RWPE2 (cell line): ENCODE measurements at regions not wholly inside any gene's neighbourhood (a gene's known extent, or its start where the extent isn't known, plus 50 kb on each side); places are given as distances from the start of the nearest gene placed in this dataset.

Experiments used
- ATAC-seq: fragments of 200-7000 bp; cut with Tn5 transposase; 3 replicates; pipeline ENCODE4 v1.9.1; 2021; ENCODE audit warnings: low read depth
- DNase-seq: peaks from one replicate; pipeline ENCODE4 v3.0.0-alpha.2; 2020; ENCODE audit warnings: low spot score
- H3K27ac ChIP-seq: fragments of 450-650 bp; 2 replicates; pipeline ENCODE4 v1.5.1; 2017; ENCODE audit warnings: mild to moderate bottlenecking; ENCODE audit not compliant: poor library complexity, severe bottlenecking
- H3K27me3 ChIP-seq: fragments of 250-450 bp; sonication (Bioruptor Pico); 2 replicates; pipeline ENCODE4 v1.5.1; 2021; ENCODE audit warnings: mild to moderate bottlenecking, moderate library complexity; ENCODE audit not compliant: insufficient read depth, poor library complexity, severe bottlenecking
- H3K36me3 ChIP-seq: fragments of 250-450 bp; sonication (Bioruptor Pico); 2 replicates; pipeline ENCODE4 v1.5.1; 2020; ENCODE audit warnings: low read depth, mild to moderate bottlenecking, moderate library complexity
- H3K4me1 ChIP-seq: fragments of 250-450 bp; sonication (Bioruptor Pico); 2 replicates; pipeline ENCODE4 v1.5.1; 2021; ENCODE audit warnings: mild to moderate bottlenecking, moderate library complexity; ENCODE audit not compliant: insufficient read depth, poor library complexity, severe bottlenecking
- H3K4me3 ChIP-seq: fragments of 250-450 bp; sonication (Bioruptor Pico); 2 replicates; pipeline ENCODE4 v1.5.1; 2021; ENCODE audit warnings: mild to moderate bottlenecking, moderate library complexity; ENCODE audit not compliant: severe bottlenecking
- H3K9me3 ChIP-seq: fragments of 250-450 bp; sonication (Bioruptor Pico); 2 replicates; pipeline ENCODE4 v1.5.1; 2021; ENCODE audit warnings: mild to moderate bottlenecking, moderate library complexity; ENCODE audit not compliant: severe bottlenecking
- CTCF ChIP-seq: fragments of 450-650 bp; IDR thresholded peaks from one replicate; pipeline ENCODE4 v1.5.1; 2017; ENCODE audit warnings: mild to moderate bottlenecking, moderate library complexity; ENCODE audit not compliant: poor library complexity, severe bottlenecking

- Histone ChIP-seq H3K9me3 (no peaks in the 10 kb centered on the region), H3K27ac (no peak overlapping the region), H3K4me3 (no peak overlapping the region), H3K36me3 (no peaks in the 10 kb centered on the region), H3K27me3 (no peaks in the 10 kb centered on the region), H3K4me1 (no peaks in the 10 kb centered on the region)
- TF ChIP-seq CTCF: no peak
- no peak for DNase-seq
- no peak for ATAC-seq
Observed at GRCh38 chr12:107308310-107308709, 215.0 kb upstream of the CRY1 start.

- Histone ChIP-seq H3K36me3 (no peaks in the 10 kb centered on the region), H3K27ac (no peak overlapping the region), H3K4me1 (no peaks in the 10 kb centered on the region), H3K27me3 (no peaks in the 10 kb centered on the region), H3K4me3 (no peak overlapping the region), H3K9me3 (no peaks in the 10 kb centered on the region)
- ATAC-seq: no peak
- no peak for DNase-seq
- TF ChIP-seq CTCF: no peak
Observed at GRCh38 chr12:107309020-107309419, 215.7 kb upstream of the CRY1 start.

- Histone ChIP-seq H3K4me1 (no peaks in the 10 kb centered on the region), H3K27ac (no peak overlapping the region), H3K9me3 (no peaks in the 10 kb centered on the region), H3K36me3 (no peaks in the 10 kb centered on the region), H3K4me3 (no peak overlapping the region), H3K27me3 (no peaks in the 10 kb centered on the region)
- TF ChIP-seq CTCF: no peak
- ATAC-seq: no peak
- DNase-seq: no peak
Observed at GRCh38 chr12:107310621-107311020, 217.3 kb upstream of the CRY1 start.

GRCh38 chr12:107311682-107312081 lies 218.3 kb upstream of the CRY1 start:
- no peak for TF ChIP-seq CTCF
- no peaks in the 10 kb centered on the region for H3K36me3 ChIP-seq
- DNase-seq: no peak
- no peaks in the 10 kb centered on the region for H3K4me1 ChIP-seq
- H3K9me3 ChIP-seq: no peaks in the 10 kb centered on the region
- no peaks in the 10 kb centered on the region for H3K27me3 ChIP-seq
- no peak overlapping the region for H3K27ac ChIP-seq
- no peak overlapping the region for H3K4me3 ChIP-seq
- ATAC-seq: no peak

GRCh38 chr12:107317751-107318555 lies 224.6 kb upstream of the CRY1 start:
- Histone ChIP-seq H3K4me3 (peak overlapping the region; percentile 56), H3K27me3 (no peaks in the 10 kb centered on the region), H3K36me3 (no peaks in the 10 kb centered on the region), H3K9me3 (no peaks in the 10 kb centered on the region), H3K4me1 (no peaks in the 10 kb centered on the region), H3K27ac (peak overlapping the region; percentile 60)
- peak; percentile 96 for DNase-seq
- TF ChIP-seq CTCF: peak; percentile 56
- ATAC-seq: peak; percentile 81
